ENCODE measurements at regions not wholly inside any gene's neighbourhood (a gene's known extent, or its start where the extent isn't known, plus 50 kb on each side); places are given as distances from the start of the nearest gene placed in this dataset.
"Not testable (repeated sequence)": the region's sequence is repeated elsewhere in the genome, so short reads cannot be mapped to it uniquely, and the experiment has no call there.

DNA sequence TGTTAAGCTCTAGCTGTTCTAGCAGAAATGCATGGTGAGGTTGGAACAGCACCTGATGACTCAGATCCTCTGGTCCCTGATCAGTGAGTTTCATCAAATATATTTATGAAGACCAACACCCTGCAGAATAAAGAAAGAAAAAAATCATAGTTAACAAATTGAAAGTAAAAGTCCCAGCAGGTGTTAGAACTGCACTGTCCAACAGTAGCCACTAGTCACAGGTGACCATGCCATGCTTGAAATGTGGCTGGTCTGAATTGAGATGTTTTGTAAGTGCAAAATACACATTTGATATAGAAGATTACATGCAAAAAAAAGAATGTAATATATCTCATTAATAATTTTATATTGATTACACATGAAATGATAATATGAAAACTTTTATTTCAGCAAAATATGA is 1010.7 kb upstream of the ZEB2 start:
- in situ Hi-C loops (cut with MboI; ENCODE audit: low pct_unique_long_range_greater_than_20kb, low sequenced_read_pairs, unreplicated experiment), result no loop called here
- TF ChIP-seq, protein P1, sequence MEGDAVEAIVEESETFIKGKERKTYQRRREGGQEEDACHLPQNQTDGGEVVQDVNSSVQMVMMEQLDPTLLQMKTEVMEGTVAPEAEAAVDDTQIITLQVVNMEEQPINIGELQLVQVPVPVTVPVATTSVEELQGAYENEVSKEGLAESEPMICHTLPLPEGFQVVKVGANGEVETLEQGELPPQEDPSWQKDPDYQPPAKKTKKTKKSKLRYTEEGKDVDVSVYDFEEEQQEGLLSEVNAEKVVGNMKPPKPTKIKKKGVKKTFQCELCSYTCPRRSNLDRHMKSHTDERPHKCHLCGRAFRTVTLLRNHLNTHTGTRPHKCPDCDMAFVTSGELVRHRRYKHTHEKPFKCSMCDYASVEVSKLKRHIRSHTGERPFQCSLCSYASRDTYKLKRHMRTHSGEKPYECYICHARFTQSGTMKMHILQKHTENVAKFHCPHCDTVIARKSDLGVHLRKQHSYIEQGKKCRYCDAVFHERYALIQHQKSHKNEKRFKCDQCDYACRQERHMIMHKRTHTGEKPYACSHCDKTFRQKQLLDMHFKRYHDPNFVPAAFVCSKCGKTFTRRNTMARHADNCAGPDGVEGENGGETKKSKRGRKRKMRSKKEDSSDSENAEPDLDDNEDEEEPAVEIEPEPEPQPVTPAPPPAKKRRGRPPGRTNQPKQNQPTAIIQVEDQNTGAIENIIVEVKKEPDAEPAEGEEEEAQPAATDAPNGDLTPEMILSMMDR (IDR thresholded peaks at IDR 0.05; ENCODE audit: extremely low read depth, insufficient read depth, missing control alignments), result no peak
- DNase-seq (ENCODE audit: low spot score), result no peak

DNA sequence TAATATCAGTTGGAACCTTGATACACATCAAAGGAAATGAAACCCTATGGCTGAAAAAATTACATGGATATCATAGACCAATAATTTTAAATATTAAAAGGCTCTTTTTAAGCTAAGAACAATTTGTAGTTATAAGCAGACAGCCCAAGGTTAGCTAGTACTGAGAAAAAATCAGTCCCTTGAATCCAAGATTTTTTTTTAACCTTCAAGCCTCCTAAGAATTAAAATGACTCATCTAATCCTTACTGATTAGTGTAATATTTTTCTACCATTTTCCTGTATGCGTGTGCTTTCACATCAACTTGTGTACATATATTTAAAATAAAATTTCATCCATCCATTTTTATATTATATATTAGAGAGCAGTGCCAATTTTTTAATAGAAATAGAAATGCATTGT is 1004.9 kb upstream of the ZEB2 start:
- TF ChIP-seq, protein P1 (IDR thresholded peaks at IDR 0.05; ENCODE audit: extremely low read depth, insufficient read depth, missing control alignments), result no peak
- in situ Hi-C loops (cut with MboI; ENCODE audit: low pct_unique_long_range_greater_than_20kb, low sequenced_read_pairs, unreplicated experiment), result no loop called here
- DNase-seq (ENCODE audit: low spot score), result no peak

DNA sequence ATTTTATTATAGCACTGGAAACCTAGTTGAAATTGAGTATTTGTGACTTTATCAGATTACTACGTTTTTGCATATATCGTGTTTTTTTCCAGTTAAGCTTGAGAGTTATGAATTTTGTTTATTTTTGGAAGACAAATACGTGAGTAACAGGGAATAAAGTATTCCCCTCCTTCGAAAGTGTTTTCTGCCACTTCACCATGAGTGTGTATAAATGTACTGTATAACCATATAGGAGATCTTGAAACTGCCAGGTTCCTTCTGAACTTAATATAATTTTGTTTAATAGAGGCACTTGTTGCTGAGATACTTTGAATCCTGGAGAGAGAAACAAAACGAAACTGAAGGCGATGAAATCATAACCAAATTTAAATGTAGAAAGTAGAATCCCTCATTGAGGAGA is 1004.4 kb upstream of the ZEB2 start:
- TF ChIP-seq, protein P1 (IDR thresholded peaks at IDR 0.05; ENCODE audit: extremely low read depth, insufficient read depth, missing control alignments), result no peak
- in situ Hi-C loops (cut with MboI; ENCODE audit: low pct_unique_long_range_greater_than_20kb, low sequenced_read_pairs, unreplicated experiment), result no loop called here
- no peak for DNase-seq (ENCODE audit: low spot score)

DNA sequence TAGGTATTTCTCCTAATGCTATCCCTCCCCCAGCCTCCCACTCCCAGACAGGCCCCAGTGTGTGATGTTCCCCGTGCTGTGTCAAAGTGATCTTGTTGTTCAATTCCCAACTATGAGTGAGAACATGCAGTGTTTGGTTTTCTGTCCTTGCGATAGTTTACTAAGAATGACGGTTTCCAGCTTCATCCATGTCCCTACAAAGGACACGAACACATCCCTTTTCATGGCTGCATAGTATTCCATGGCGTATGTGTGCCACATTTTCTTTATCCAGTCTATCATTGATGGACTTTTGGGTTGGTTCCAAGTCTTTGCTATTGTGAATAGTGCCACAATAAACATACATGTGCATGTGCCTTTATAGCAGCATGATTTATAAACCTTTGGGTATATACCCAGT is 999.3 kb upstream of the ZEB2 start:
- in situ Hi-C loops (cut with MboI; ENCODE audit: low pct_unique_long_range_greater_than_20kb, low sequenced_read_pairs, unreplicated experiment); DNase-seq (ENCODE audit: low spot score): not testable (repeated sequence)

DNA sequence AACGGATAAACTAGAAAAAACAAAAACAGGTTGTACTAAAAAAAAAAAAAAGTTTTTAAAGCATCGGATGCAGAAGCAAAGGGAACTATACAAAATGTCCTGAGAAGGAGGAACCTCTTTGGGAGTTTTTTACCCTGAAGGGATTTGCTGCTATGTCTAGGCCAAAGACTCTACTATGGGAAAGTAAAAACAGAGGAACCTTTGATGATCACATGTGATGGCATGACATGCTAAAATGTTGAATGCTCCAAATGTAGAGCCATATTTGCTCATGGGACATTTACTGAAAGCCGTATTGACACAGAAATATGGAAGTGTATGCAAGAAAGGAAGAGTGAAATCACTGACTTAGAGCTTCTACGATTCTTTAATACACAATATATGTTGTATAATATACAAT is 992.0 kb upstream of the ZEB2 start:
- TF ChIP-seq, protein P1 (IDR thresholded peaks at IDR 0.05; ENCODE audit: extremely low read depth, insufficient read depth, missing control alignments), result no peak
- DNase-seq (ENCODE audit: low spot score), result no peak
- in situ Hi-C loops (cut with MboI; ENCODE audit: low pct_unique_long_range_greater_than_20kb, low sequenced_read_pairs, unreplicated experiment), result no loop called here

DNA sequence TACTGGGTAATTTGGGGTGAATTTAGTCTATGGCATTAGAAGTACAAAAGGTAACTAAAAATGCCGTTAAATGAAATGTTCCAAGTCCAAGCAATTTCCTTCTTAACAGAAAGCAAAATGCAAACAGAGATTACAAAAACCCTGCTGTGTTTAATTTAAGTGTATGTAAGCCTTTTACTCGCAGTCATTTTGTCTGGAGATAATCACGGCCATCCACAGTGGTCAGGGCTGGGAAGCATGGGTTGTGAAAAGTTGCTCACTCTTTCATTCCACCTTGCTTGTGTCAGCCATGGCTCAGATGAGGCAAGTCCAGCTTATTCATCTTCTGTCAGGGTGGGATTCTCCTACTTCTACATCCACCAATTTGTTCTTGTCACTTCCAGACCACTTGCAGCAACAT is 983.6 kb upstream of the ZEB2 start:
- TF ChIP-seq, protein P1 (IDR thresholded peaks at IDR 0.05; ENCODE audit: extremely low read depth, insufficient read depth, missing control alignments), result no peak
- in situ Hi-C loops (cut with MboI; ENCODE audit: low pct_unique_long_range_greater_than_20kb, low sequenced_read_pairs, unreplicated experiment), result no loop called here
- DNase-seq (ENCODE audit: low spot score), result no peak

DNA sequence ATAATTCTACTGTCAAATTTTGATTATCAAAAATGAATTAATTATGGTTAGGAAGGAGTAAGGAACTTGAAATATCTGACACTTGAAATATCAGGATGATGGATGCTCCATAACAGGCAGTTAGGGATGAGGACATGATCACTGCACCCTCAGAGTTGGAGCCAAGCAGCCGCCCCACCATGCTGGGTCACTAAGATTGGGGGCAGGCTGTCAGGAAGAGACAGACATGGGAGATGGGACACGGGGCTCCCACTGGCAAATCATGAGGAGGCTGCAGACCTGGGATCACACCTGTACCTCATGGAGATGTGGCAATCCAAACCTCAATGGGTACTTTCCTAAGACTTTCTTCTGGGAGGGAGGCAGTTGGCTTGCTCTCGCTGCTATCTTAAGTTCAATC is 982.0 kb upstream of the ZEB2 start:
- in situ Hi-C loops (cut with MboI; ENCODE audit: low pct_unique_long_range_greater_than_20kb, low sequenced_read_pairs, unreplicated experiment), result no loop called here
- TF ChIP-seq, protein P1 (IDR thresholded peaks at IDR 0.05; ENCODE audit: extremely low read depth, insufficient read depth, missing control alignments), result no peak
- DNase-seq (ENCODE audit: low spot score), result no peak

Data from GM13977 (cell line).